ENCODE measurements at regions not wholly inside any gene's neighbourhood (a gene's known extent, or its start where the extent isn't known, plus 50 kb on each side); places are given as distances from the start of the nearest gene placed in this dataset.
A peak's percentile ranks its signal among the peaks of the same experiment; 100 is the strongest.

DNA sequence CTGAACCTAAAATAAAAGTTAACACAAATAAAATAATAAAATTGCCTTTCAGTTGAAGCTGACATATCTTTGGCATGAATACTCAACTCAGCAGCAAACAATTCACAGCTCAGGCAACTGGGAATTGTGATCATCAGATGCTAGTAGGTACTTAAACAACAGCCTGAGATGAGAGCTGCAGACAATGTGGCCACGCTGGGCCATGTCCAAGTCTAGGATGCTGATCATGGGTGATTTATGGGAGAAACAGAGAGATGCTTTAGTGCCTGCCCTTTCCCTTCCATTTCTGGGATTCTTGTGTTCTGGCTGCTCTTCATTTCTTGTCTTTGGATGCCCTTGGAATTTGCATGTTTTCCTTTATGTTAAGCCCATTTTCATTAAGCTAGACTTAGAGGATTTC is 212.4 kb upstream of the CWC22 start:
- DNase-seq (ENCODE audit: low read depth) = no peak

DNA sequence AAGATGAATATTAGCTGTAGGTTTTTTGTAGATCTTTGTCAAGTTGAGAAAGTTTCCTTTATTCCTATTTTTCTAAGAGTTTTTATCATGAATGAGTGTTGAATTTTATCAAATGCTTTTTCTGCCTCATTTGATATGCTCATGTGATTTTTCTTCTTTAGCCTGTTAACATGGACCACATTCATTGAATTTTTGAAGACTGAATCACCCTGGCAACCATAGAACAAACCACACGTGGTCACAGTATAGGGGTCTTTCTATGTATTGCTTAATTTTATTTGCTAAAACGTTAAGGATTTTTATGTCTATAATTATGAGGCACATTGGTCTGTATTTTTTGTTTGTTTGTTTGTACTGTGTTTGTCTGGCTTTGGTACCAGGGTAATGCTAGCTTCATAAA is 201.7 kb upstream of the CWC22 start:
- DNase-seq (ENCODE audit: low read depth) = peak; percentile 43

- no peak for DNase-seq (ENCODE audit: low read depth)
Measured at GRCh38 chr2:180205621-180206235, 198.6 kb upstream of the CWC22 start.

GRCh38 chr2:180203972-180204371 is 196.9 kb upstream of the CWC22 start:
- peak; percentile 18 for DNase-seq (ENCODE audit: low read depth)

GRCh38 chr2:180202467-180202951 is 195.4 kb upstream of the CWC22 start:
- no peak for DNase-seq (ENCODE audit: low read depth)

- DNase-seq (ENCODE audit: low read depth) = peak; percentile 3
Measured at GRCh38 chr2:180196419-180196977, 189.4 kb upstream of the CWC22 start.

- no peak for DNase-seq (ENCODE audit: low read depth)
Measured at GRCh38 chr2:180195847-180196246, 188.8 kb upstream of the CWC22 start.

GRCh38 chr2:180191432-180192124 is 184.5 kb upstream of the CWC22 start:
- peak; percentile 3 for DNase-seq (ENCODE audit: low read depth)

DNA sequence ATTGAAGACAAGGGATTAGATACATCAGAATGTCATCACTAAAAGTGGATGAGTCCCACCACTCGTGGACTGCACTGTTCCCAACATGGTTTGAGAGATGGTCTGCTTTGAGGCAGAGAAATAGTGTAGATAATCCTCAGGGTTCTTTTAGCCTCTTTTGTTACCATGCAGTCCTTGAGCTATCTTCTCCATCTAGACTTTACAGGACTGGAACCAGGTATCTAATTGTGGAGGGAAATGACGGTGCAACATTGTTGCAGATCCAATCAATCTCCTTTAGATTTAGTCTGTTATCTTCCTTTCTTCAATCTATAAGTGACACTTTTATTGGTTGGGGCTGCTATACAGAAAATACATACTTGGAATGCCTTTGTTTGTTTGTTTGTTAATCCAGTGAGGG is 183.8 kb upstream of the CWC22 start:
- DNase-seq (ENCODE audit: low read depth) = no peak

DNA sequence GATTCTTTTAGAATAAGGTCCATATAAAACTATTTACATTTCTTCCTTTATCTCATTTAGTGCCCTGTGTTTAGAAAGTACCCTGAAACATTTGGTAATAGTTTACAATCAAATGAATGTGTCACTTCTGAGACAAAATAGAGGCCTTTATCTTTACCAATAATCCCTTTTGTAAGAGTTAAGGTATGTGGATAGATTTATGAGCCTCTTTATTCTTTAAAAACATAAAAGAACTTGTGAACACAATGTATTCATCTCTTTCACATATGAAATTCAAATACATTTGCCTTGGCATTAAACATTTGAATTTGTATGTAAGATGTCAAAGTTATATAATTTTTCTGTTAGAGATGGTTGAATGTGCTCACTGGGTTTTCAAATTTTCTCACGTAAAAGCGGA is 180.5 kb upstream of the CWC22 start:
- no peak for DNase-seq (ENCODE audit: low read depth)

DNA sequence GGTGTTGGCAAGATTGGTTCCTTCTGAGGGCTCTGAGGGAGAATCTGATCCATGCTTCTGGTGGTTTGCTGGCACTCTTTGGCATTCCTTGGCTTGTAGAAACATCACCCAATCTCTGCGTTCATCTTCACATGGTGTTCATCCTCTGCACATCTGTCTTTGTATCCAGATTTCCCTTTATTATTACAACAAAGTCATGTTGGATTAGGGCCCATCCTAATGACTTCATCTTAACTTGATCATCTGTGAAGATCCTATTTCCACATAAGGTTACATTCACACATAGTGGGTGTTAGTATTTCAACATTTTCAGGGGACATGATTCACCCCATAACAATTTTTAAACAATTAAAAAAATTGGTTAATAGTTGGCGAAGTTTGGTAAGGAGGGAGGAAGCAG is 177.4 kb upstream of the CWC22 start:
- DNase-seq (ENCODE audit: low read depth) = peak; percentile 2

GRCh38 chr2:180180511-180180910 is 173.4 kb upstream of the CWC22 start:
- no peak for DNase-seq (ENCODE audit: low read depth)

DNA sequence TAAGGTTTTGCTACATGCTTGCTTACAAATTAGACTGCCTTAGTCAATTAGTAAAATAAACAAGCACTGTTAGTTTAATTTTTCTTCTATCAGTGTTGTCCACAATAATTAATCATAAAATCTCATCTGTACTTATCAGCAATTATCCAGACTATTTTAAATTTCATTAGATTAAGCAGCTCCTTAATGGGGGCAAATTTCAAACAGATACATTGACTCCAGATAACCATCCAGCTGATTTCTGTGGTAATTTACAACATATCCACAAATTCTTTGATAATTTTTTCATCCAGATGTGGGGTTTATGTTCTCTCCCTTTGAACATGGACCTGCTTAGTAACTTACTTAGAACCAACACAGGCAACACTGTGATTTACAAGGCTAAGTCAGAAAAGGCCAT is 170.4 kb upstream of the CWC22 start:
- no peak for DNase-seq (ENCODE audit: low read depth)

DNA sequence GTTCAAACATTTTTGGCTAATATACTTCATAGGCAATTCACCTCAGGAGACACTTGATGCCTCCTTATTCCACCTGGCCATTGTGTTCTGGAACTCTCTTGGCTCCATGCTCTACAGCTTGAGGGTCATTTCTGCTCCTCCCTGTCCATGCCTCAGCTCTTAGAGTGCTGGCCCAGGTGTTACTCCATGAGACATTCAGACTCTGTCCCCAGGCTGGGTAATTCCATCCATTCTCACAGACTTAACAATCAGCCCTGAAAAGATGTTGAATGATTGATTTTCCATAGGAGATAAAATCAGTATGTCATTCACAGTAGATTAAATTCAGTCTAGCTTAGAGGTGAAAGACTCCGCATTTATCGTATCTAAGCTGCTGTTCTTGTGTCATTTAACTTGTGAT is 168.6 kb upstream of the CWC22 start:
- DNase-seq (ENCODE audit: low read depth) = no peak

- no peak for DNase-seq (ENCODE audit: low read depth)
Measured at GRCh38 chr2:180174580-180174979, 167.5 kb upstream of the CWC22 start.

DNA sequence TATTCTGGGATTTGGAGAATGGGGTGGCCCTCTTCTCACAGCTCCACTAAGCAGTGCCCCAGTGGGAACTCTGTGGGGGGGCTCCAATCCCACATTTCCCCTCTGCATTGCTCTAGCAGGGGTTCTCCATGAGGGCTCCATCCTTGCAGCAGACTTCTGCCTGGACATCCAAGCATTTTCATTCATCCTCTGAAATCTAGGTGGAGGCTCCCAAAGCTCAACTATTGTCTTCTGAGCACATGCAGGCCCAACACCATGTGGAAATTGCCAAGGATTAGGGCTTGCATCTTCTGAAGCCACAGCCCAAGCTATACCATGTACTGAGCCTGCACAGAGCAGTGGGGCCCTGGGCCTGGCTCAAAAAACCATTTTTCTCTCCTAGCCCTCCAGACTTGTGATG is 162.4 kb upstream of the CWC22 start:
- no peak for DNase-seq (ENCODE audit: low read depth)

GRCh38 chr2:180161415-180161814 is 154.3 kb upstream of the CWC22 start:
- DNase-seq (ENCODE audit: low read depth) = no peak

GRCh38 chr2:180159921-180160320 is 152.8 kb upstream of the CWC22 start:
- no peak for DNase-seq (ENCODE audit: low read depth)

- no peak for DNase-seq (ENCODE audit: low read depth)
Measured at GRCh38 chr2:180158961-180159360, 151.9 kb upstream of the CWC22 start.

DNA sequence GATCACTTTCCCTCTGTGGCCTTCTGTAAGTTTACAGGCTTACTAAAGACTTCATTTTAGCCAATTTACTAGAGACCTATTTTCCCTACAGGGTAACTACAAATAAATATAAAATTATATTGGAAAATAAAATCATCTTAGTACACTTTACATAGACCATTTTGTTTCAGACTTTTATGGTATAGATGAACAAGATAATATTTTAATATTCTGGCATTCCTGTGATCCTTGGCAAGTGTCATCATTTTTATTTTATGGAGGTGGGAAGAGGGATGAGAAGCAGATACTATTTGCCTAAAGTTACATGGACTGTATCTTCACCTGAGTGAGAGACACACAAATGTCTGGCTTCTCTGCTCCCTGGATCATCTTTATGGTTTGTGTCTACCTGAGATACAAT is 149.6 kb upstream of the CWC22 start:
- DNase-seq (ENCODE audit: low read depth) = no peak

- DNase-seq (ENCODE audit: low read depth) = no peak
Measured at GRCh38 chr2:180150606-180151005, 143.5 kb upstream of the CWC22 start.

DNA sequence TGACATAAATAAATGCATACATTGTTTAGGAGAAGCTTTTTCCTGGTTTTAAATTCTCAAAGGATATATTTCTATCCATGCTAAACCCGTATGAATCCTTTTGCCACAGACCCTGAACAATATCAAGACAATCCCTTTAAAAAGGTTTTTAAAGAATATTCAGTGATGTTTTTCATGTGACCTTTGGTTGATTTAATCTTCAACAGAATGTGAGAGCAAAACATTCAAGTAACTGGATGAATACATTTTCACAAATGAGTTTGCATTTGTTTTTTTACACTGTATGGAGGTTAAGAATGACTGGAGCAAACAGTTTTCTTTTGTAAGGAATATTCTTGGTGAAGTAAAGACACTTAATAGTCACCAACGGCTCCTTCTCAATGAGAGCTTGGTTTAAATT is 139.4 kb upstream of the CWC22 start:
- DNase-seq (ENCODE audit: low read depth) = no peak

- DNase-seq (ENCODE audit: low read depth) = no peak
Measured at GRCh38 chr2:180146114-180146513, 139.0 kb upstream of the CWC22 start.
